ENCODE measurements at regions not wholly inside any gene's neighbourhood (a gene's known extent, or its start where the extent isn't known, plus 50 kb on each side); places are given as distances from the start of the nearest gene placed in this dataset.

DNA sequence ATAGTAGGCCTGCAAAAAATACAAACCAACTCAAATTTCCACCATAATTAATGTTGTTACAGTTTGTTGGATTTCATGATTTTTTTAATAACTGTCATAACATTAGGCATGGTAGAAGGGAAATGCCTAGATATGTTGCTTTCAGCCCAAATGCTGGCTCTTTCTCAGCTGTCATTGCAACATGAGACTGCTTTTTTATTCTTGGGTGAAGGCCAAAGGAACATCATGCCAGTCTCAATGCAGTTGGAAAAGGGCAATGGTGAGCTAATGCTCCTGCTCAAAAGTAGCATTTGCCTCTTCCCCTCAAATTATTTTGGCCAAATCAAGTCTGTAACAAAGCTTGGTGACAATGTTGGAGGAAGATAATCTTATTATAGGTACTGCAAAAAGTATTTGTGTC is 877.7 kb upstream of the PRMT6 start:
- no peak overlapping the region for H3K27ac ChIP-seq (ENCODE audit: low read depth in 1 of 2, low read length in 2 of 2)
- H3K4me3 ChIP-seq (ENCODE audit: low read length in 2 of 2), result no peak overlapping the region
- ATAC-seq (ENCODE audit: low FRiP score) (no peak), DNase-seq (no peak)
- H3K27me3 ChIP-seq (ENCODE audit: control insufficient read depth in 1 of 2, insufficient read depth in 2 of 2, low read length in 1 of 2), result peaks cover 0 to 2% of the 10 kb centered on the region in 2 donors
- H3K36me3 ChIP-seq (ENCODE audit: control insufficient read depth in 1 of 2, insufficient read depth in 2 of 2, low read length in 1 of 2), result no peaks in the 10 kb centered on the region
- no peaks in the 10 kb centered on the region for H3K9me3 ChIP-seq (ENCODE audit: control insufficient read depth, low read length)
- intact Hi-C loops (cut with DNase I), result no loop called here
- no peaks in the 10 kb centered on the region for H3K4me1 ChIP-seq (ENCODE audit: control insufficient read depth in 1 of 2, insufficient read depth in 2 of 2, low read length in 2 of 2)

GRCh38 chr1:106181866-106182265 is 874.6 kb upstream of the PRMT6 start:
- intact Hi-C loops (cut with DNase I), result no loop called here

DNA sequence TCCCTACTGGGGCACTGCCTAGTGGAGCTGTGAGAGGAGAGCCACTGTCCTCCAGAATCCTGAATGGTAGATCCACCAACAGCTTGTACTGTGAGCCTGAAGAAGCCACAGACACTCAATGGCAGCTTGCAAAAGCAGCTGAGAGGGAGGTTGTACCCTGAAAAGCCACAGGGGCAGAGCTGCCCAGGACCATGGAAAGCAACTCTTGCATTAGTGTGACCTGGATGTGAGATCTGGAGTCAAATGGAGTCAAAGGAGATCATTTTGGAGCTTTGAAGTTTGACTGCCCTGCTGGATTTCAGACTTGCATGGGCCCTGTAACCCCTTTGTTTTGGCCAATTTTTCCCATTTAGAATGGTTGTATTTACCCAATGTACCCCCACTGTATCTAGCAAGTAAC is 871.4 kb upstream of the PRMT6 start:
- Histone ChIP-seq H3K4me1 (ENCODE audit: control insufficient read depth in 1 of 2, insufficient read depth in 2 of 2, low read length in 2 of 2) (no peaks in the 10 kb centered on the region), H3K9me3 (ENCODE audit: control insufficient read depth, low read length) (no peaks in the 10 kb centered on the region), H3K27ac (ENCODE audit: low read depth in 1 of 2, low read length in 2 of 2) (no peak overlapping the region), H3K36me3 (ENCODE audit: control insufficient read depth in 1 of 2, insufficient read depth in 2 of 2, low read length in 1 of 2) (no peaks in the 10 kb centered on the region), H3K27me3 (ENCODE audit: control insufficient read depth in 1 of 2, insufficient read depth in 2 of 2, low read length in 1 of 2) (no peaks in the 10 kb centered on the region), H3K4me3 (ENCODE audit: low read length in 2 of 2) (no peak overlapping the region)
- DNase-seq (no peak), ATAC-seq (ENCODE audit: low FRiP score) (no peak)
- intact Hi-C loops (cut with DNase I), result no loop called here

More at GRCh38 chr1:106181866-106182265, 874.6 kb upstream of the PRMT6 start:
- Histone ChIP-seq H3K4me3 (ENCODE audit: low read length in 2 of 2) (no peak overlapping the region), H3K4me1 (ENCODE audit: control insufficient read depth in 1 of 2, insufficient read depth in 2 of 2, low read length in 2 of 2) (no peaks in the 10 kb centered on the region), H3K36me3 (ENCODE audit: control insufficient read depth in 1 of 2, insufficient read depth in 2 of 2, low read length in 1 of 2) (no peaks in the 10 kb centered on the region), H3K27me3 (ENCODE audit: control insufficient read depth in 1 of 2, insufficient read depth in 2 of 2, low read length in 1 of 2) (no peaks in the 10 kb centered on the region), H3K9me3 (ENCODE audit: control insufficient read depth, low read length) (no peaks in the 10 kb centered on the region), H3K27ac (ENCODE audit: low read depth in 1 of 2, low read length in 2 of 2) (no peak overlapping the region)
- ATAC-seq (ENCODE audit: low FRiP score) (no peak), DNase-seq (no peak)

GRCh38 chr1:106189780-106190179 is 866.7 kb upstream of the PRMT6 start:
- Histone ChIP-seq H3K27me3 (ENCODE audit: control insufficient read depth in 1 of 2, insufficient read depth in 2 of 2, low read length in 1 of 2) (no peaks in the 10 kb centered on the region), H3K27ac (ENCODE audit: low read depth in 1 of 2, low read length in 2 of 2) (no peak overlapping the region), H3K36me3 (ENCODE audit: control insufficient read depth in 1 of 2, insufficient read depth in 2 of 2, low read length in 1 of 2) (no peaks in the 10 kb centered on the region), H3K4me3 (ENCODE audit: low read length in 2 of 2) (no peak overlapping the region), H3K9me3 (ENCODE audit: control insufficient read depth, low read length) (peaks cover 7% of the 10 kb centered on the region), H3K4me1 (ENCODE audit: control insufficient read depth in 1 of 2, insufficient read depth in 2 of 2, low read length in 2 of 2) (no peaks in the 10 kb centered on the region)
- ATAC-seq (ENCODE audit: low FRiP score) (no peak), DNase-seq (no peak)
- WGBS, 2 donors, result 88 to 94% methylated on average over 2 of the region's 2 CpGs
- intact Hi-C loops (cut with DNase I), result no loop called here

DNA sequence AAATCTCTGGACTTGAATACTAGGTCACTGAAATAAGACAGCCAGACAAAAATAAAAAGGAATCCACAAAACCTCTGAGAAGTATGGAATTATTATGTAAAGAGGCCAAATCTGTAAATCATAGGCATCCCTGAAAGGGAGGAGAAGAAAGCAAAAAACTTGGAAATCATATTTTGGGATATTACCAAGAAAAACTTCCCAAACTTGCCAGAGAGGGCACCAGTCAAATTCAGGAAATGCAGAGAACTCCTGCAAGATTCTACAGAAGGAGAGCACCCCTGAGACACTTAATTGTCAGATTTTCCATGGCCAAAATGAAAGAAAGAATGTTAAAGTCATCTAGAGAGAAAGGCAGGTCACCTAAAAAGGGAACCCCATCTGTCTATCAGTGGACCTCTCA is 862.3 kb upstream of the PRMT6 start:
- intact Hi-C loops (cut with DNase I), result no loop called here

DNA sequence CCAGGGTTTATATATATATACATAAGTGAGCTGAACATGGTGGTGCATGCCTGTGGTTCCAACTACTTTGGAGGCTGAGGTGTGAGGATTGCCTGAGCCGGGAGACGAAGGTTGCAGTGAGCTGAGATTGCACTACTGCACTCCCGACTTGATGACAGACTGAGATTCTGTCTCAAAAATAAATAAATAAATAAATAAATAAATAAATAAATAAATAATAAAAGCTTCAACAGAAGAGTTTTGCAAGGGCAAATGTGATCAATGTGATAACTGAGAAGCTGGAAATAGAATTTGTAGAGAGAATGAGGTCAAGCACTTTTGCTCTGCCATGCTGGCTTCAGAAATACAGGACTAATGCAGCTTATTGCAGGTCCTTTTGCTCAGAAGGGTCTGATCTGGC is 855.8 kb upstream of the PRMT6 start:
- H3K27ac ChIP-seq (ENCODE audit: low read depth in 1 of 2, low read length in 2 of 2), result no peak overlapping the region

More for the DNA sequence above, 862.3 kb upstream of the PRMT6 start:
- peaks cover 7% of the 10 kb centered on the region for H3K9me3 ChIP-seq (ENCODE audit: control insufficient read depth, low read length)
- H3K4me3 ChIP-seq (ENCODE audit: low read length in 2 of 2), result no peak overlapping the region
- no peaks in the 10 kb centered on the region for H3K27me3 ChIP-seq (ENCODE audit: control insufficient read depth in 1 of 2, insufficient read depth in 2 of 2, low read length in 1 of 2)
- no peaks in the 10 kb centered on the region for H3K36me3 ChIP-seq (ENCODE audit: control insufficient read depth in 1 of 2, insufficient read depth in 2 of 2, low read length in 1 of 2)
- no peak overlapping the region for H3K27ac ChIP-seq (ENCODE audit: low read depth in 1 of 2, low read length in 2 of 2)
- no peaks in the 10 kb centered on the region for H3K4me1 ChIP-seq (ENCODE audit: control insufficient read depth in 1 of 2, insufficient read depth in 2 of 2, low read length in 2 of 2)
- ATAC-seq (ENCODE audit: low FRiP score) (no peak), DNase-seq (no peak)

DNA sequence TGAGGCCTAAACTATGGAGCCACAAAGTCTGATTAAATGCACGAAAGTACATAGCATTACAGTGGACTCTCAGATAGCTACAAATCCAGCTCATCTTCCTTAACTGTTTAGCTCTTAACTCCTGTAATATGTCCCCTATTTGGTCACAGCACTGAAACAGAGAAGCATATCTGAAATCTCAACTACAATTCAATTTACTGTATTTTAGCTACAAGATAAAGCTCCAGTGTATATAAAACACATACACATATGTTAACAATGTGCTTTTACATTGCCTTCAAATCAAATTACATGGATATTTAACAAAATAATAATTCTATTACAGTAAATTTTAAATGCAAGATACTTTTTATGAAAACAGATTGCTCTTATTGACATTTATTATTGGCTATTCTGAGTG is 849.3 kb upstream of the PRMT6 start:
- Histone ChIP-seq H3K36me3 (ENCODE audit: control insufficient read depth in 1 of 2, insufficient read depth in 2 of 2, low read length in 1 of 2) (no peaks in the 10 kb centered on the region), H3K27ac (ENCODE audit: low read depth in 1 of 2, low read length in 2 of 2) (no peak overlapping the region), H3K4me1 (ENCODE audit: control insufficient read depth in 1 of 2, insufficient read depth in 2 of 2, low read length in 2 of 2) (no peaks in the 10 kb centered on the region), H3K9me3 (ENCODE audit: control insufficient read depth, low read length) (no peaks in the 10 kb centered on the region), H3K27me3 (ENCODE audit: control insufficient read depth in 1 of 2, insufficient read depth in 2 of 2, low read length in 1 of 2) (no peaks in the 10 kb centered on the region), H3K4me3 (ENCODE audit: low read length in 2 of 2) (no peak overlapping the region)
- no peak for ATAC-seq (ENCODE audit: low FRiP score)
- WGBS, 2 donors, result 83 to 87% methylated on average over 1 of the region's 1 CpG
- intact Hi-C loops (cut with DNase I), result no loop called here
- no peak for DNase-seq

More for the DNA sequence above, 855.8 kb upstream of the PRMT6 start:
- ATAC-seq (ENCODE audit: low FRiP score), result no peak
- WGBS, 2 donors, result 87 to 91% methylated on average over 3 of the region's 3 CpGs
- no peak overlapping the region for H3K4me3 ChIP-seq (ENCODE audit: low read length in 2 of 2)
- intact Hi-C loops (cut with DNase I), result no loop called here
- no peaks in the 10 kb centered on the region for H3K27me3 ChIP-seq (ENCODE audit: control insufficient read depth in 1 of 2, insufficient read depth in 2 of 2, low read length in 1 of 2)
- H3K9me3 ChIP-seq (ENCODE audit: control insufficient read depth, low read length), result no peaks in the 10 kb centered on the region
- H3K4me1 ChIP-seq (ENCODE audit: control insufficient read depth in 1 of 2, insufficient read depth in 2 of 2, low read length in 2 of 2), result no peaks in the 10 kb centered on the region
- H3K36me3 ChIP-seq (ENCODE audit: control insufficient read depth in 1 of 2, insufficient read depth in 2 of 2, low read length in 1 of 2), result no peaks in the 10 kb centered on the region
- no peak for DNase-seq

DNA sequence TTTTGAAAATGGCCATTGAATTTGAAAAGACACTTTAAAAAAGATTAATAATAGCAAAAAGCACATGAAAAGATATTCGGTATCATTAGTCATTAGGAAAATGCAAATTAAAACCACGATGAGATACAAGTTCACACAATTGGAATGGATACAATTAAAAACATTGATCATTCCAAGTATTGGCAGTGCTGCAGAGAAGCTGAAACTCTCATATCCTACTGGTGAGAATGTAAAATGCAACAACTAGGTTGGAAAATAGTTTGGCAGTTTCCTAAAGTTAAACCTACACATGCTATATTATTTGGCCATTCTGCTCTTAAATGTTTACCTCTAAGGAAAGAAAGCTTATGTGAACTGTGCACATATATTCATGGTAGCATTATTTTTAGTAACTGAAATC is 838.7 kb upstream of the PRMT6 start:
- Histone ChIP-seq H3K4me1 (ENCODE audit: control insufficient read depth in 1 of 2, insufficient read depth in 2 of 2, low read length in 2 of 2) (no peaks in the 10 kb centered on the region), H3K27ac (ENCODE audit: low read depth in 1 of 2, low read length in 2 of 2) (no peak overlapping the region), H3K27me3 (ENCODE audit: control insufficient read depth in 1 of 2, insufficient read depth in 2 of 2, low read length in 1 of 2) (no peaks in the 10 kb centered on the region), H3K36me3 (ENCODE audit: control insufficient read depth in 1 of 2, insufficient read depth in 2 of 2, low read length in 1 of 2) (no peaks in the 10 kb centered on the region), H3K4me3 (ENCODE audit: low read length in 2 of 2) (no peak overlapping the region), H3K9me3 (ENCODE audit: control insufficient read depth, low read length) (no peaks in the 10 kb centered on the region)
- intact Hi-C loops (cut with DNase I), result no loop called here
- 63 to 65% methylated on average over 2 of the region's 2 CpGs for WGBS, 2 donors
- ATAC-seq (ENCODE audit: low FRiP score), result no peak
- DNase-seq, result no peak

DNA sequence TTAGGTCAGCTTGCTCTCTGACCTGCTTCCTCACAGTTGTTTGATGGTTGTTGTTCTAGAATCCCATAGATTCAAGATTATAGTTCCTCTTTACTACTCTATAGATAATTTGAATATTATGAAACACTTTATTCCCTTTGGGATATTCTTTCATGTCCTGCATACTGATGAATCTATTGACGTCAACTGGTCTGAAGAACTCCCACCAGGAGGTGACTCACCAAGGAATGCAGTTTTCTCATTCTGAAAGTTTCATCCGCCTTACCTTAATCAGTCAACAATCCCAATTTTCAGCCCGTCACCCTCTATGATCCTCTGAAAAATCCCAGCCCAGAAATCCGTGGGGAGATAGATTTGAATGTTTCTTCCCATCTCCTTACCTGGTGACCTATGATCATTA is 834.1 kb upstream of the PRMT6 start:
- H3K4me1 ChIP-seq (ENCODE audit: control insufficient read depth in 1 of 2, insufficient read depth in 2 of 2, low read length in 2 of 2), result no peaks in the 10 kb centered on the region
- no peaks in the 10 kb centered on the region for H3K27me3 ChIP-seq (ENCODE audit: control insufficient read depth in 1 of 2, insufficient read depth in 2 of 2, low read length in 1 of 2)
- no peaks in the 10 kb centered on the region for H3K9me3 ChIP-seq (ENCODE audit: control insufficient read depth, low read length)
- H3K27ac ChIP-seq (ENCODE audit: low read depth in 1 of 2, low read length in 2 of 2), result no peak overlapping the region
- WGBS, 2 donors, result 74 to 79% methylated on average over 4 of the region's 4 CpGs
- H3K36me3 ChIP-seq (ENCODE audit: control insufficient read depth in 1 of 2, insufficient read depth in 2 of 2, low read length in 1 of 2), result no peaks in the 10 kb centered on the region
- intact Hi-C loops (cut with DNase I), result no loop called here
- ATAC-seq (ENCODE audit: low FRiP score), result no peak
- no peak for DNase-seq
- H3K4me3 ChIP-seq (ENCODE audit: low read length in 2 of 2), result no peak overlapping the region

DNA sequence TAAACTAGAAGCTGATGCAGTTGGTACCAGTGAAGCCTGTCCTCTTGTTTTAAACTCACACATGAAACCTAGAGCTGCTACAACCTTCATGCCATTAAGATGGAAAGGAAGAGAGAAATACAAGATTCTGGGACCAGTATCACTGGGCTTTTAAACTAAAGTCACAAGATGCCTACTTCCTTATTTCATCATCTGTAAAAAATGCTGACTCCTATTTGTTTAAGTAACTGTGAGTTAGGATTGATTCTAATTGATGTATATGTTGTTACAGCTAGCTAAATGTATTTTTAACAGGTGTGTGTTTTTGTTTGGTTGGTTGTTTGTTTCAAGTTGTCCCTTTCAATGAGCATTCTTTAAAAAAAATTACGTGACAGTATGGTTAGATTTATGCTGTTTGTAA is 833.3 kb upstream of the PRMT6 start:
- intact Hi-C loops (cut with DNase I), result no loop called here
- Histone ChIP-seq H3K27me3 (ENCODE audit: control insufficient read depth in 1 of 2, insufficient read depth in 2 of 2, low read length in 1 of 2) (no peaks in the 10 kb centered on the region), H3K9me3 (ENCODE audit: control insufficient read depth, low read length) (no peaks in the 10 kb centered on the region), H3K4me3 (ENCODE audit: low read length in 2 of 2) (no peak overlapping the region), H3K27ac (ENCODE audit: low read depth in 1 of 2, low read length in 2 of 2) (no peak overlapping the region), H3K36me3 (ENCODE audit: control insufficient read depth in 1 of 2, insufficient read depth in 2 of 2, low read length in 1 of 2) (no peaks in the 10 kb centered on the region), H3K4me1 (ENCODE audit: control insufficient read depth in 1 of 2, insufficient read depth in 2 of 2, low read length in 2 of 2) (no peaks in the 10 kb centered on the region)
- ATAC-seq (ENCODE audit: low FRiP score), result no peak
- 48 to 67% methylated on average over 1 of the region's 1 CpG for WGBS, 2 donors
- DNase-seq, result no peak
